ENCODE measurements at regions not wholly inside any gene's neighbourhood (a gene's known extent, or its start where the extent isn't known, plus 50 kb on each side); places are given as distances from the start of the nearest gene placed in this dataset.

DNA sequence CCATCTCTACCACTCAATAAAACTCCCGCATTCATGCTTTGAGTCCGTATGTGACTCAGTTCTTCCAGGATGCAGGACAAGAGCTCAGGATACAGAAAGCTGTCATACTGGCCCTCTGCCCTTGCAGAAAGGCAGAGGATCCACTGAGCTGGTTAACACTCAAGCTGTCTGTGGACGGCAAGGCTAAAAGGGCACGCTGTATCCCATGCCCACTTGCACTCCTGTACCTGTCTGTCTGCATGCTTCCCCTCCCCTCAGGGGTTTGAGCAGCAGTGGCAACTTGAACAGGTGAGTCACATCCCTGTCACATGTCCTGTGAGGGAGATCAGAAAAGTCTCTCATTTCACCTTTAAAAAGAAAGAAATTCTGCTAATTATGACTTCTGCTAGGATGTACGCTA is 293.8 kb downstream of the HS3ST3B1 start:
- no peak for TF ChIP-seq POLR2A (IDR thresholded peaks at IDR 0.05)
- TF ChIP-seq, protein P1, sequence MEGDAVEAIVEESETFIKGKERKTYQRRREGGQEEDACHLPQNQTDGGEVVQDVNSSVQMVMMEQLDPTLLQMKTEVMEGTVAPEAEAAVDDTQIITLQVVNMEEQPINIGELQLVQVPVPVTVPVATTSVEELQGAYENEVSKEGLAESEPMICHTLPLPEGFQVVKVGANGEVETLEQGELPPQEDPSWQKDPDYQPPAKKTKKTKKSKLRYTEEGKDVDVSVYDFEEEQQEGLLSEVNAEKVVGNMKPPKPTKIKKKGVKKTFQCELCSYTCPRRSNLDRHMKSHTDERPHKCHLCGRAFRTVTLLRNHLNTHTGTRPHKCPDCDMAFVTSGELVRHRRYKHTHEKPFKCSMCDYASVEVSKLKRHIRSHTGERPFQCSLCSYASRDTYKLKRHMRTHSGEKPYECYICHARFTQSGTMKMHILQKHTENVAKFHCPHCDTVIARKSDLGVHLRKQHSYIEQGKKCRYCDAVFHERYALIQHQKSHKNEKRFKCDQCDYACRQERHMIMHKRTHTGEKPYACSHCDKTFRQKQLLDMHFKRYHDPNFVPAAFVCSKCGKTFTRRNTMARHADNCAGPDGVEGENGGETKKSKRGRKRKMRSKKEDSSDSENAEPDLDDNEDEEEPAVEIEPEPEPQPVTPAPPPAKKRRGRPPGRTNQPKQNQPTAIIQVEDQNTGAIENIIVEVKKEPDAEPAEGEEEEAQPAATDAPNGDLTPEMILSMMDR (IDR thresholded peaks at IDR 0.05): no peak
